HTR-8/SVneo (cell line): ENCODE measurements at regions not wholly inside any gene's neighbourhood (a gene's known extent, or its start where the extent isn't known, plus 50 kb on each side); places are given as distances from the start of the nearest gene placed in this dataset.
"Not testable (repeated sequence)": the region's sequence is repeated elsewhere in the genome, so short reads cannot be mapped to it uniquely, and the experiment has no call there.

Source experiments
- DNase-seq: peaks from one replicate; pipeline ENCODE4 v3.0.0; 2011; ENCODE audit warnings: low spot score, mixed read lengths; ENCODE audit not compliant: insufficient read length
- FAIRE-seq: peaks from 2 replicates; lab custom pipeline; 2011; peaks lifted over from hg19 to GRCh38; lab: Jason Lieb, UNC

- no peak for DNase-seq
- FAIRE-seq = no peak
These were observed 186.1 kb downstream of the OTOL1 start for GRCh38 chr3:161682715-161683114.

- FAIRE-seq (no peak), DNase-seq (no peak)
These were observed 193.1 kb downstream of the OTOL1 start for GRCh38 chr3:161689584-161690298.

GRCh38 chr3:161690299-161690620 lies 193.7 kb downstream of the OTOL1 start:
- DNase-seq (no peak), FAIRE-seq (no peak)

GRCh38 chr3:161691677-161692076 lies 195.1 kb downstream of the OTOL1 start:
- FAIRE-seq = no peak
- DNase-seq = no peak

GRCh38 chr3:161694682-161695564 lies 198.3 kb downstream of the OTOL1 start:
- FAIRE-seq (no peak), DNase-seq (no peak)

GRCh38 chr3:161695811-161696210 lies 199.2 kb downstream of the OTOL1 start:
- no peak for DNase-seq
- FAIRE-seq = no peak

GRCh38 chr3:161700998-161701397 lies 204.4 kb downstream of the OTOL1 start:
- FAIRE-seq = no peak
- DNase-seq = no peak

- FAIRE-seq, DNase-seq: not testable (repeated sequence)
These were observed 210.6 kb downstream of the OTOL1 start for GRCh38 chr3:161707253-161707652.

- no peak for FAIRE-seq
These were observed 217.1 kb downstream of the OTOL1 start for GRCh38 chr3:161713731-161714130.

GRCh38 chr3:161731968-161732367 lies 235.4 kb downstream of the OTOL1 start:
- DNase-seq (no peak), FAIRE-seq (no peak)

More at GRCh38 chr3:161713731-161714130, 217.1 kb downstream of the OTOL1 start:
- no peak for DNase-seq

GRCh38 chr3:161737171-161737570 lies 240.6 kb downstream of the OTOL1 start:
- DNase-seq (no peak), FAIRE-seq (no peak)

- DNase-seq (no peak), FAIRE-seq (no peak)
These were observed 243.8 kb downstream of the OTOL1 start for GRCh38 chr3:161740421-161740820.

GRCh38 chr3:161744366-161744765 lies 247.8 kb downstream of the OTOL1 start:
- DNase-seq = no peak
- no peak for FAIRE-seq

- FAIRE-seq (no peak), DNase-seq (no peak)
These were observed 249.1 kb downstream of the OTOL1 start for GRCh38 chr3:161745741-161746140.

GRCh38 chr3:161748049-161748448 lies 251.4 kb downstream of the OTOL1 start:
- no peak for FAIRE-seq

GRCh38 chr3:161754420-161755053 lies 257.9 kb downstream of the OTOL1 start:
- DNase-seq (no peak), FAIRE-seq (no peak)

More at GRCh38 chr3:161748049-161748448, 251.4 kb downstream of the OTOL1 start:
- DNase-seq = no peak

GRCh38 chr3:161759444-161759843 lies 262.8 kb downstream of the OTOL1 start:
- no peak for FAIRE-seq
- DNase-seq = no peak

GRCh38 chr3:161766331-161766730 lies 269.7 kb downstream of the OTOL1 start:
- DNase-seq (no peak), FAIRE-seq (no peak)

GRCh38 chr3:161770484-161771386 lies 274.1 kb downstream of the OTOL1 start:
- no peak for FAIRE-seq
- DNase-seq = no peak

- no peak for FAIRE-seq
- DNase-seq = no peak
These were observed 284.8 kb downstream of the OTOL1 start for GRCh38 chr3:161781381-161781780.
